IPS-18c (cell line): ENCODE measurements at regions not wholly inside any gene's neighbourhood (a gene's known extent, or its start where the extent isn't known, plus 50 kb on each side); places are given as distances from the start of the nearest gene placed in this dataset.

Experiments used
- H3K4me3 ChIP-seq: 2 replicates; pipeline ENCODE4 v1.7.0; 2013; ENCODE audit warnings: low read depth, mild to moderate bottlenecking, low read length, moderate library complexity; ENCODE audit not compliant: insufficient read depth
- H3K9me3 ChIP-seq: one replicate; pipeline ENCODE4 v1.6.1; 2013; ENCODE audit warnings: mild to moderate bottlenecking, low read length, moderate library complexity; ENCODE audit not compliant: control insufficient read depth, insufficient read depth

GRCh38 chr10:20948686-20949327 lies 51.7 kb upstream of the NEBL start:
- no peak overlapping the region for H3K4me3 ChIP-seq

More at GRCh38 chr10:20948686-20949327, 51.7 kb upstream of the NEBL start:
- no peaks in the 10 kb centered on the region for H3K9me3 ChIP-seq
